8988T (cell line): ENCODE measurements at regions not wholly inside any gene's neighbourhood (a gene's known extent, or its start where the extent isn't known, plus 50 kb on each side); places are given as distances from the start of the nearest gene placed in this dataset.

Experiments used
- DNase-seq: peaks from one replicate; pipeline ENCODE4 v3.0.0; 2011

DNA sequence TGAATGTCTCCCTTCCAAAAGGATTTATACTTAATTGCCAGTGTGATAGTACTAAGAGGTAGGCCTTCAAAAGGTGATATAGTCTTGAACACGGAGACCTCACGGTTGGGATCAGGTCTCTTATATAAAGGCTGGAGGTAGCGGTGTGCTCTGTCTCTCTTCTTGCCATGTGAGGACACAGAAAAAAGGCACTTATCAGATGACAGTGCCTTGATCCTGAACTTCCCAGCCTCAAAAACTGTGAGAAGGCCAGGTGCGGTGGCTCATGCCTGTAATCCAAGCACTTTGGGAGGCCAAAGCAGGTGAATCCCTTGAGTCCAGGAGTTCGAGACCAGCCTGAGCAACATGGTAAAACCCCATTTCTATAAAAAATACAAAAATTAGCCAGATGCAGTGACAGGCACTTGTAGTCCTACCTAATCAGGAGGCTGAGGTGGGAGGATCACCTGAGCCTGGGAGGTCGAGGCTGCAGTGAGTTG, 108.9 kb upstream of the TOP3B start:
- DNase-seq, result no peak

DNA sequence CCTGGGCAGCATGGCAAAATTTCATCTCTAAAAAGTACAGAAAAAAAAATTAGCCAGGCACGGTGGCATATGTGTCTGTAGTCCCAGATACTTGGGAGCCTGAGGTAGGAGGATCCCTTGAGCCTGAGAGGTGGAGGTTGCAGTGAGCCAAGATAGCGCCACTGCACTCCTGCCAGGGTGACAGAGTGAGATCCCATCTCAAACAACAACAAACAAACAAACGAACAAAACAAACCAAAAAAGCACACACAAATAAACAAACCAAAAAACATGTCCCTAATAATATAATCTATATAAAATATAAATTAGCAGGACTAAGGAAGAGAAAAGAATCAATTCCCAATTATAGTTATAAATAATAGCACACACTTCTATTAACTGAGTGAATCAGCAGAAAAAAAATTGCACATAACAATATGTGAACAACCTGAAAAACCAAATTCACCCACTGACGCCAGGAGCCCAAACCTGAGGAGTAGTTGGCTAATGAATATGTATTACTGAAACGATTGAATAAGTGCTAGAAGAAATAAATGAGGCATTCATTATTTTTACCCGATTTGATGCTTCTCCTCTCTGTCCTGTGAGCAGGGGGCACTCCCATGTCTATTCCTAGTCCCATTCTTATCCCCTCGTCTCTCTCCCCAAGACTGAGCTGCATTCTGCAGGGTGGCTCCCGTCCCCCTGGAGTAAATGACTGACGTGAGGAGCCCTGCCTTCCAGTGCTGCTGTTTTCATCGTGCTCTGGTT, 108.2 kb upstream of the TOP3B start:
- no peak for DNase-seq

DNA sequence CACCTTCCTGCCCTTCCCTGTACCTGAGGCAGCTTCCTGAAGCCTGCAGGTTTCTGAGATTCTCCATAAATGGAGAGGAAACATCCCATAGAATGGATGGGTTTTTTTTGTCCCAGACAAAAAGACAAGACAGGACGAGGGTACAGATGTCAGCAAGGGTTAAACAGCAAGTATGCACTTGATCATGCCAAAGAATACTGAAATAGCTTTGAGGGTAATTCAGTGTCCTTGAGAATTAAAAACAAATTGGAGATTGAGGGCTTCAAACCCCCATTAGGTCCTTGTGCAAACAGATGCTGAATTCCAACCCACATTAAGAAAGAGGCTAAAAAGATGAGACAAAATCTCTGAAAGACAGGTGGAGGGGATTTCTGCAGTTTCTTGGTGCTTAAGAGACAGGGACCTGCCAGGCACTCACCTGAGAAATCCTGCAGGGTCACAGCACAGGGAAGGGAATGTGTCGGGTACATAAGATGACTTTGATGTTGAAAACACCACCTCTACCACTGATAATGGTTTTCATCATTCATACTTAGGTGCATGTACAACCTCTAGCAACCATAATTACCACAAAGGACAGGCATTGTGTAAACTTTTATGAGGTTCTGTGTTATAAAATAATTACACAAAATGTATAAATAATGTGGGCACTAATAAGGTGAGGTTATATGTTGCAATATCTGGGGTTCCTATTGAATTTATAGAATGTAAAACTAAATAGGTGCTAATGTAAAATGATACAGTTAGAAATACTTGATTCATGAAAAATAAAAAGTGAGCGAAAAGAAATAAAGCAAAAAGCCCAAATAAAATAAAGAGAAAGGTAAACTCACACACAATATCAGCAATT, 107.1 kb upstream of the TOP3B start:
- no peak for DNase-seq

DNA sequence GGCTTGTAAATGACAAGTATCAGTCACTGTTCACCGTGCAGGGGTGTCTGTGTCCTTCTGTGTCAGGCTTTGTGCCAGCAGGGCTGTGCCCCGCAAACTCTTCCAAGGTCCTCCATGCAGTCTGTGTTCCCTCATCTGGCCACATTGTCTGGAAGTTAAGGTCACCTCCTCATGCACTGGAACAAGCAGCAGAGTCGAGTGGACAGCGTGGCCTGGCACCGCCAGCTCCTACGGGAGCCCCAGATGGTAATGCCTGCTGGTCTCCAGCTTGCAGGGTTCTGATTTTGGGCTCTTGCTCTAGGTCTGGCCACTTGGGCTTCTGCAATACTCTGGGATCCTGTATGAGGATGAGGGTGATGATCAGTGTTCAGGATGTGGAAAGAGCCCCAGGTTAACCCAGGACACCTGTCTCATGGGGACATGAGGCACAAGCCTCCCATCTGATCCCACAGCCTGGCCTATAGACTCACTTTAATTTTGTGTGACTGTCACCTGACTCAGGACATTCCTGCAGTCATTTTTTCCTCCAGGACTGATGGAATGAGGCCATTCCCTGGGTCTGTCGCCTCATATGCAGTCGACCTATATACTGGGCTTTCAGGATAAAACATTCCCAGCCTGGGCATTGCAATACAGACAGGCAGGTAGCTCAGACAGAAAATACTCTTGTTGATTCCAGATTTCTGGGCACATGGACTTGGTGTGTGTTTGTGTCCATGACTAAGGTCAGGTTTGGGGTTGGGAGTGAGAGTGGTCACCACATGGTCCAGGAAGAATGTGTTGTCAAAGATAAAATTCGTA, 106.3 kb upstream of the TOP3B start:
- DNase-seq, result no peak

DNA sequence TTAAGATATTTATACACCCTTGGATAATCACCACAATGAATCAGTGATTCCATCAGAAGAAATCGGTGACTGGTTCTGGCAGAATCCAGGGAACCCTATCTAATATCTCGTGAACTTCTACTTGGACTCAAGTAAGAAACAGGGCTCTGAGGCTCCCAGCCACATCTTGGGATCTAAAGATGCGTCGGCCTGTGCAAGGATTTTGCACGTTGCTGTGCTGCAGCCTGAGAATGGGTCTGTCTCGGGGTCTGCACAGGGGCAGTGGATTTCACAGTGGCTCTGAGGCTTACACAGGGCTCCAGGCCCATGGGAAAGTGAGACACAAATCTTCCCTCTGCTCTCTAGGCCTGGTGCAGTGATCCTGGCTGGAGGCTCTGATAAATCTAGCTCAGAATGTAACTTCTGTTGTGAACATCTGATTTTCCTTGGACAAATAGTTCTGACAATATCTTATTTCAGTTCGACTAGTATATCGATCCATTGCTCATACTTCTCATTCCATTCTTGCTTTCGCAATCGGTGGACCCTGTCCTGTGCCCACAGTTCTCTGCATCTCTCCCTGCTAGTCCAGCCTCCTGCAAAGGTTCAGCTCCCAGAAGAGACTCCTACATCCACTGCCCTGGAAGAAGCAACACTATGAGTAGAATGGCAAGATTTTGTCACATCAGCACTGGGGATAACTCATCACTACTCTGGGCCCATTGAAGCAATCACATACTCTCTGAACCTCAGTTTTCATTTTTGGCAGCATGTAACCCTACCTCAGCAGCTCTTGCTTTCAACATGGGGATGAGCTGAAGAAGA, 105.5 kb upstream of the TOP3B start:
- no peak for DNase-seq

DNA sequence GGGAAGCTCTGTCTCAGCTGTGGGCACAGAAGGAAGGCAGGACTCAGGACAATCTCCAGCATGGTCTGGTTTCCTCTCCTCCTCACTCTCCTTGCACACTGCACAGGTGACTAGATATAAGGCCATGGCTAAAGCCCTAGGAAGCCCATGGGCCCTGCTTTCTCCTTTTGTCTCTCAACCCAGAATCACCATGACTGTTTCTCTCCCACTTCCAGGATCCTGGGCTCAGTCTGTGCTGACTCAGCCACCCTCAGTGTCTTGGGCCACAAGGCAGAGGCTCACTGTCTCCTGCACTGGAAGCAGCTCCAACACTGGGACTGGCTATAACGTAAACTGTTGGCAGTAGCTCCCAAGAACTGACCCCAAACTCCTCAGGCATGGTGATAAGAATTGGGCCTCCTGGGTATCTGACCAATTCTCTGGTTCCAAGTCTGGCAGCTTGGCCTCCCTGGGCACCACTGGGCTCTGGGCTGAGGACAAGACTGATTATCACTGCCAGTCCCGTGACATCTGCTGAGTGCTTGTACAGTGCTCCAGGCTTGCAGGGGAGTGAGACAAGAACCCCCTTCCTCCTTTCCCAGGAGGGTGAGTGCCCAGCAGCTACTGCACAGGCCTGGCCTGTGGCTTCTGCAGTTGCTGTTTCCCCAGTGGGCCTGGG, 104.0 kb upstream of the TOP3B start:
- no peak for DNase-seq

DNA sequence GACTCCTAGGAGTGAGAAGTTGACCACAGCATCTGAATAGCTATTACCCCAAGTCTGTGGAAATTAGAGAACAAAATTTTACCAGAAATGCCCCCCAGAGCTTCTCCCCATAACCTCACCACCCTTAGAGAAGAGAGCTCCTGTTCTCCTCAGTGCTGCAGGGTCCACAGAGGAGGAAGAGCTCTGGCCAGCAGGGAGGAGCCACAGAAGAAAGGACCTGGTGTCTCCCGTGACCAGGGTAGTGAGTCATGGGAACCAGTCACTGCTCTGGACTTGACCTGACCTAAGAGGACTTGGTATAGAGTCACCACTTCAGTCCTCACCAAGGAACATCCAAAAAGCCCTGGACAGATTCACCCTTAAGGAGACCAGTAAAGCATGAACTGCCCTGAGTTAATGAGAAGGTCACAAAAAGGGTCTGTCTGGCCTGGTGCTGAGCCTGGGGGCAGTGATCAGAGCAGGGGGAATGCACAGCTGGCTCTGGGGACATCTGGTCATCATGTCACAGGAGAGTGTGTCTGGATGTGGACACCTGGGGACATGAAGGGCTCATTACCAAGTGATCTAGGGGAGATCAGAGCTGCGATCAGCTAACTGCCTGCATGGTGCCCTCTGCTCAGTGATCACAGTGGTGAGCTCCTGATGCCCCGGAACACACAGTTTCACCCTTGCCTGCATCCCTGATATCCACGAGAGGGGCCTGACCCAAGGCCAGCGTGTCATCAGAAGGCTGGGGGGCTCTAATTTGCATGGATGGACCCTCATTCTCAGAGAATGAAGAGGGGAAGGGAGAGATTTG, 103.3 kb upstream of the TOP3B start:
- no peak for DNase-seq

DNA sequence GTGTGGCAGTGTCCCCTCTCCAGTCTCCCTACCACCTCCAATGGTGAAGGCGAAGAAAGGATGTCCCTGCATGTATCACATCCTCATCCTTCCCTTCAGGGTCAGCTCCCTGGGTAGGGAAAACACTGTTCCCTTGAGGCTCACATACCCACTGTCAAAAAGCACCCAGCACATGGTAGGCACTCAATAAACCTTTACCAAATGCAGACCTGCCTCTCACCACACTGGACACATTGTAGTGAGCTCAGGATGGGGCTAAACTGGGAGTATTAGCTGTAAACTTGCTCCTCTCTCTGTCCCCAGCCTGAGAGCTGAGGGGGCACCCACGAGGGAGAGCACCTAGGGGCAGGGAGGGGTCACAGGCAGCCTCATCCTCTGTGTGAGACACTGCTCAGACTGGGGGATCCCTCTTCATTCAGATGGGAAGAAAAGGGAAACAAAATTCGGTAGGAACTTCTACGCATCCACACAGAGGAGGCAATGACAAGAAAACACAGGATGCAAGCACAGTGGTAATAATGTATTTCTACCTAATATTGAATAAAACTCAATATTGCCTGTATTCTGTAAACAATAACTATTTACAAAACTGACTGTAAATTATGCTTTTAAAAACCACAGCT, 101.6 kb upstream of the TOP3B start:
- DNase-seq, result no peak

DNA sequence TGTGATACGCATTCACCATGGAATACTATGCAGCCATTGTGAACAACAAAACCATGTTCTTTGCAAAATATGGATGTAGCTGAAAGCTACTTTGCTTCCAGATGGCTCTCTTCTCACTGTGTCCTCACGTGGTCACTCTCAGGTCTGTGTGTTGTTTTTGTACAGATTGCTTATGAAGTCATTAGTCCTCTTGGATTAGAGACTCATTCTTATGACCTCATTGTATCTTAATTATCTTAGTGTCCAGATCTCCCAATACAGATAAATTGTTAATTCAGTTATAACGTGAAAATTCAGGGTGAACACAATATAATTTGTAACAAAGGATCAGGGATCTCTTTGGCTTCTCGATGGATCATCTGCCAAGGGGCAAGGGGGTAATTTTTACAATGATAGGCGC, 100.4 kb upstream of the TOP3B start:
- no peak for DNase-seq

DNA sequence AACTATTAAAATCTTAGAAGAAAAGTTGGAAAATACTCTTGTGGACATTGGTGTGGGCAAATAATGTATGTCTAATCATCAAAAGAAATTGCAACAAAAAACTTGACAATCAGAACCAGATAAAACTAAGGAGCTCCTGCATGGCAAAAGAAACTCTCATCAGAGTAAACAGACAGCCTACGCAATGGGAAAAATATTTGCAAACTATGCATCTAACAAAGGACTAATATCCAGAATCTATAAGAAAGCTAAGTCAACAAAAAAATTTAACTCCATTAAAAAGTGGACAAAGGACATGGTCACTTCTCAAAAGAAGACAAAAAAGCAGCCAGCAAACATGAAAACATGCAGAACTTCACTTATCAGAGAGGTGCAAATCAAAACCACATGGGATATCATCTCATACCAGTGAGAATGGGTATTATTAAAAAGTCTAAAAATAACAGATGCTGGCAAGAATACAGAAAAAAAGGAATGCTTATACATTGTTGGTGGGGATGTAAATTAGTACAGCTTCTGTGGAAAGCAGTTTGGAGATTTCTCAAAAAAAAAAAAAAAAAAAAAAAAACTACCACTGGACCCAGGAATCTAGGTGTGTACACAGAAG, 99.7 kb upstream of the TOP3B start:
- DNase-seq, result no peak

DNA sequence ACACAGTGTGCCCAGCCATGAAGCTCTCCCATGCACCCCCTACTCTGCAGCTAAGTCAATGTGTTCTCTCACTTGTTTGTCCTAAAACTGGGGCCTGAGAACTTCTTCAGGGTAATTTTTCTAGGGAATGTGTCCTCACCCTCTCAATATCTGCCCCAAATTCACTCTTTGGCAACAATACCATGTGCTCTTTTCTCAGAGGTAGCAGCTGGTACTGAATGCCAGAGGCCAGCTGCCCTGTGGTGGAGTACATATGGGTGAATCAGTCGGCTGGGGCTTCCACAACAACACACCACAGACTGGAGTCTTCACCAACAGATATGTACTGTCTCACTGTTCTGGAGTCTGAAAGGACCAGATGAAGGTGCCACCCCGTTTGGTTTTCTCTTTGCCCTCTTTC, 97.7 kb upstream of the TOP3B start:
- no peak for DNase-seq

DNA sequence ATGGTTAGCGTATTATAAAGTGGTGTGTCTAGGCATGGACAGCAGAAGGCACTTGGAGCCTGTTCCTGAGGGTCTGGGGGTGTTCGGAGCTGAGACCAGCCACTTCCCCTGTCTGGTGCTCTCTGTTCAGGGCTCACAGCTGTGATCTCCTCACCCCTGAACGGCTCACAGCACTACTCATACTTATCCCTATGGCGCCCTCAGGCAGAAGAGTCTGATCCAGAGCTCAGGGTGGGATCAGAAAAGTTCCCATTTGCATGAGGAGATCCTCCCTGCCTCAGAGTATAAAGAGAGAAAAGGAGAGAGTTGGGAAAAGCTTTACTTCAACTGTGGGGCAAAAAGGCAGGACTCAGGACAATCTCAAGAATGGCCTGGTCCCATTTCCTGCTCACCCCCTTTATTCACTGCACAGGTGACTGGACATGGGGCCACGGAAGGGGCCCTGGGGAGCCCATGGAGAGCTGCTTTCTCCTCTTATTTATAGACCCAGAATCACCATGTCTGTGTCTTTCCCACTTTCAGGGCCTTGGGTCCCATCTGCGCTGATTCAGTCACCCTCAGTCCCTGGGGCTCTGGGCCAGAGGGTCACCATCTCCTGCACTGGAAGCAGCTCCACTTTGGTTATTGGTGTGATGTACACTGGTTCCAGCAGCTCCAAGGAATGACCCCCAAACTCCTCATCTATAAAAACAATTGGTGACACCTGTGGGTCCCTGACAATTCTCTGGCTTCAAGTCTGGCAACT, 97.0 kb upstream of the TOP3B start:
- no peak for DNase-seq

DNA sequence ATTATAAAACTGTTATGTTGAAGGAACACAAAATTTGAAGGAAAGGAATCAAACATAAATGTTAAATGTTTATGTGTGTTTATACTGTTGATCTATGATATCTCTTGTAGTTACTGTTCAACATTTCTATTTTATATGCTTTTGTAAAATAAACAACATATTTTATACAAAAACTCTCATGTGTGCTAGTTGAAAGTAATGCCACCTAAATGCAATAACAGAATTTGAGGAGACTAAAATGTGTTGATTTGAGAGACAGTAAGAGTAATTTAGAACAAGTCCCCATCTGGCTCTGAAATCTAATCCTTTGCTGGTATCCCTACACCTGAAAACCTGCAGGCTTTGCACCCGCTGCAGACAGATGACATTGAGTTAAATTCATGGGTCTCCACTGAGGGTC, 95.7 kb upstream of the TOP3B start:
- DNase-seq, result no peak

DNA sequence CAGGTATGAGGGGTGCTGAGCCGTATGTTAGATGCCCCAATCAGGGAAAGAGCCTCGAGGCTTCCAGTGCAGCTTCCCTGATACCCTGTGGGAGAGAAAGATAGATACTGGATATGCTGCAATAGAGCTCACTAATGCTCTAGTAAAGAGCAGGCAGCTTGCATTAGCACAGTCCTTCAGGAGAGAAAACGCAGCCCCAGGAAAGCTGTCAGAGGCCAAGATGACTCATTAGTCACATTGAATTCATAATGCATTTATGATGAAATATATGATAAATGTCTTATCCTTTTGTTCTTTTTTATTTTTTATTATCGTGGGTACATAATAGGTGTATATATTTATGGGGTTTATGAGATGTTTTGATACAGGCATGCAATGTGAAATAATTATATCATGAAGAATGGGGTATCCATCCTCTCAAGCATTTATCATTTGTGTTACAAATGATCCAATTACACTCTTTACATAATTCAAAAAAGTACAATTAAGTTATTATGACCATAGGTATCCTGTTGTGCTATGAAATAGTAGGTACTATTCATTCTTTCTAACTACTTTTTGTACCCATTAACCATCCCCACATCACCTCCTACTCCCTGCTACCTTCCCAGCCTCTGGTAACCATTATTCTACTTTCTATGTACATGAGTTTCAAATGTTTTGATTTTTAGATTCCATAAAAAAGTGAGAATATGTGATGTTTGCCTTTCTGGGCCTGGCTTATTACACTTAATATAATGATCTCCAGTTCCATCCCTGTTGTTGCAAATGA, 94.5 kb upstream of the TOP3B start:
- DNase-seq, result no peak

DNA sequence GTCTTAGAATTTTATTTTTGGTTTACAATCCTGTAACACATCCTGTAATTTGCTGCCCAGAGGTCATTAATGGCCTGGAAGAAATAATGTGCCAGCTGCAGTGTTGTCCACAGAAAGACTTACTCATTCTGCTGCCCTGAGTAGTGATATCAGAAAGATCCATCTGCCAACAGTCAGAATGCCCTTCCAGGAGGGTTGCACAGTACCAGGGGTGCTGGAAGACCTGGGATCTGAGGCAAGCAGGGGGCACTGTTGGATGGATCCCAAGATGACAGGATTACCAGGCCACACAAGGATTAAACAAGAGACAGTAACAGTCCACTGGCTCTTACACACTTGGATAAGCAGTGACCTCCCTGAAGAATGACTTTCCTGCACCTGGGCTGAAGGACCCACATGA, 93.8 kb upstream of the TOP3B start:
- no peak for DNase-seq

DNA sequence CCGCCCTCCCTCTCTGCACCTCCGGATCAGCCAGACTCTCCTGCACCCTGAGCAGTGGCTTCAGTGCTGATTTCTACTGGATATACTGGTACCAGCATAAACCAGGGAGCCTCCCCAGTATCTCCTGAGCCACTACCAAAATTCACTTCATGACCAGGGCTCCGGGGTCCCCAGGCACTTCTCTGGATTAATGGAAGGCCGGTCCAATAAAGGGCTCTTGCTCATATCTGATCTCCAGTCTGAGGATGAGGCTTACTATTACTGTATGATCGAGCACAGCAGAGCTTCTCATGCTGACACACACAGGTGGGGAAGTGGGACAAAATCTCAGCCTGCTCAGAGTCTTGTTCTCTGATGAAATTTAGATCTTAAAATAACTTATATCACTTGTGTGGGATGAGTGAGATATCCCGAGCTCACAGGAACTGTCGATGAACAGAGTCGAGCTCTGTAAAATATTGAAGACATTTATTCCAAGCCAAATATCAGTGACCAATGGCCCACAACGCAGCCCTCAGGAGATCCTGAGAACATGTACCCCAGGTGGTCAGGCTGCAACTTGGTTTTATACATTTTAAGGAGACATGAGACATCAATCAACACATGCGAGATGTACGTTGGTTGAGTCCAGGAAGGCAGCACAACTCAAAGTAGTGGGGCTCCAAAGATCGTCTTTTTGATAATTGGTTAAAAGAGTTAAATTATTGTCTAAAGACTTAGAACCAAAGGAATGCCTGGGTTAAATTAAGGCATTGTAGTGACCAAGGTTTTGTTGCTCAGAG, 93.0 kb upstream of the TOP3B start:
- no peak for DNase-seq

DNA sequence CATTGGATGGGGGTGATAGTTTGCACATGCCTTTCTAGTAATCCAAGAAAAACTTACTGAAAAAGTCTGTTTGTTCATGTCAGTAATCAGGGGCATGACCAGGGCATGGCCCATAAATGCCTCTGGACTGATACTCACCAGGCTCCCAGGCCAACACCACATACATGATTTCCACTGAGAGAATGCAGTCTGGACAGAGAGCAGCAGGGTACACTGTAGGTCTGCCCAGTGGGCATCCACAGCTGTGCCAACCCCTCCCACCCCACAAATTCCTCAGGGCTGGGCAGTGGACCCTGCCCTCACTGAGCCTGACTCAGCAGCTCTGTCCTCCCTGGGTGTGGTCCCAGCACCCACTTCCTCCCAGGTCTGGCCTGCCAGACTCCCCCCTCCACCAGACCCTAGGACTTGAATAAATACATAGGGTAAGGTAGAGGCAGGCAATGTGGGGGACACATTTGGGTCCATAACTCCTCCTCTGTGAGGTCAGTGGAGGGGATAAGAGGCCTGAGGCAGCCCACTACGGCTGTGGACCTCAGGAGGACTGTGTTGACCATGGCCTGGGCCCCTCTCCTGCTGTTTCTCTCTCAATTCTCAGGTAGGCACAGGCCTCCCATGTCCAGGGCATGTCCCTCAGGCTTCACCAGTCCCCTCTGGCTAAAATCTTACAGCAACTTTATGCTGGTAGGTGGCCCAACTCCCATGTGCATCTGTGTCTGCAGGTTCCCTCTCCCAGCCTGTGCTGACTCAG, 92.2 kb upstream of the TOP3B start:
- no peak for DNase-seq
